ENCODE measurements at regions not wholly inside any gene's neighbourhood (a gene's known extent, or its start where the extent isn't known, plus 50 kb on each side); places are given as distances from the start of the nearest gene placed in this dataset.

DNA sequence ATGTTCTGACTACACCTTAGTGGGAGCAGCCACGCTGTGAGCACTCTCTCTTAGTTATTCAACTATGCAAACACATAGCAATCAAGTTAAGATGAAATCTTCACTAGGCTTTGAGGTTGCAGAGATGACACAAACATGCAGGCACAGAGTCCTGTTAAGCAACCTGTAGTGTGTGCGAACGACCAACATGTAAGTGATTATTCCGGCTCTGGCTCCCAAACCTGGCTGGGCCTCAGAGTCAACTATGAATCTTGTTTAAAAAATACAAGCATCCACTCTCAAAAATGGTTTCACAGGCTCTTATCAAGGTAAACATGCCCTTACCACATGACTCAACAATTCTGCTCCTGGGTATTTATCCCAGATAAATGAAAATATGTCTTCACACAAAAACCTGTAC lies 91.4 kb downstream of the IRS2 start:
- intact Hi-C loops (cut with DNase I), result no loop called here
- Histone ChIP-seq H3K4me1 (no peaks in the 10 kb centered on the region), H3K27me3 (no peaks in the 10 kb centered on the region), H3K9me3 (no peaks in the 10 kb centered on the region), H3K27ac (no peak overlapping the region), H3K4me3 (no peak overlapping the region), H3K36me3 (no peaks in the 10 kb centered on the region)
- no peak for DNase-seq (ENCODE audit: extremely low spot score in 2 of 2)
- TF ChIP-seq, protein P1, sequence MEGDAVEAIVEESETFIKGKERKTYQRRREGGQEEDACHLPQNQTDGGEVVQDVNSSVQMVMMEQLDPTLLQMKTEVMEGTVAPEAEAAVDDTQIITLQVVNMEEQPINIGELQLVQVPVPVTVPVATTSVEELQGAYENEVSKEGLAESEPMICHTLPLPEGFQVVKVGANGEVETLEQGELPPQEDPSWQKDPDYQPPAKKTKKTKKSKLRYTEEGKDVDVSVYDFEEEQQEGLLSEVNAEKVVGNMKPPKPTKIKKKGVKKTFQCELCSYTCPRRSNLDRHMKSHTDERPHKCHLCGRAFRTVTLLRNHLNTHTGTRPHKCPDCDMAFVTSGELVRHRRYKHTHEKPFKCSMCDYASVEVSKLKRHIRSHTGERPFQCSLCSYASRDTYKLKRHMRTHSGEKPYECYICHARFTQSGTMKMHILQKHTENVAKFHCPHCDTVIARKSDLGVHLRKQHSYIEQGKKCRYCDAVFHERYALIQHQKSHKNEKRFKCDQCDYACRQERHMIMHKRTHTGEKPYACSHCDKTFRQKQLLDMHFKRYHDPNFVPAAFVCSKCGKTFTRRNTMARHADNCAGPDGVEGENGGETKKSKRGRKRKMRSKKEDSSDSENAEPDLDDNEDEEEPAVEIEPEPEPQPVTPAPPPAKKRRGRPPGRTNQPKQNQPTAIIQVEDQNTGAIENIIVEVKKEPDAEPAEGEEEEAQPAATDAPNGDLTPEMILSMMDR (IDR thresholded peaks at IDR 0.05), result no peak
- TF ChIP-seq POLR2AphosphoS5 (IDR thresholded peaks at IDR 0.05; ENCODE audit: insufficient read depth in 1 of 2, low read depth in 1 of 2) (no peak), POLR2A (IDR thresholded peaks at IDR 0.05) (no peak)

DNA sequence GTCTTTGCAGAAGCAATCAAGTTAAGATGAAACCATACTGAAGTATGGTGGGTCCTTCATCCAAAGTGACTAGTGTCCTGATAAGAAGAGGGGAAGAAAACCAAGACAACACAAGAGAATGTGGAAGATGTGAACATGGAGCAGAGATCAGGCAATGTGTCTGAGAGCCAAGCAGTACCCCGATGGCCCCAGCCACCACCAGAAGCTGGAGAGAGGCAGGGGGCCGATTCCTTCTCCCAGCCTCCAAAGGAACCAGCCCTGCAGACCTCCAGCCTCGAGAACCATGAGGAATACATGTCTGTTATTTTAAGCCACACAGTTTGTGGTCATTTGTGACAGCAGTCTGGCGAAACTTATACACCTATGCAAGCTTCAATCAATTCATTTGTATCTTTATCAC lies 93.2 kb downstream of the IRS2 start:
- Histone ChIP-seq H3K4me1 (no peaks in the 10 kb centered on the region), H3K27ac (no peak overlapping the region), H3K9me3 (no peaks in the 10 kb centered on the region), H3K4me3 (no peak overlapping the region), H3K27me3 (no peaks in the 10 kb centered on the region), H3K36me3 (no peaks in the 10 kb centered on the region)
- intact Hi-C loops (cut with DNase I), result no loop called here
- no peak for TF ChIP-seq POLR2AphosphoS5 (IDR thresholded peaks at IDR 0.05; ENCODE audit: insufficient read depth in 1 of 2, low read depth in 1 of 2)
- TF ChIP-seq, protein P1 (IDR thresholded peaks at IDR 0.05), result no peak
- no peak for TF ChIP-seq POLR2A (IDR thresholded peaks at IDR 0.05)
- DNase-seq (ENCODE audit: extremely low spot score in 2 of 2), result no peak

DNA sequence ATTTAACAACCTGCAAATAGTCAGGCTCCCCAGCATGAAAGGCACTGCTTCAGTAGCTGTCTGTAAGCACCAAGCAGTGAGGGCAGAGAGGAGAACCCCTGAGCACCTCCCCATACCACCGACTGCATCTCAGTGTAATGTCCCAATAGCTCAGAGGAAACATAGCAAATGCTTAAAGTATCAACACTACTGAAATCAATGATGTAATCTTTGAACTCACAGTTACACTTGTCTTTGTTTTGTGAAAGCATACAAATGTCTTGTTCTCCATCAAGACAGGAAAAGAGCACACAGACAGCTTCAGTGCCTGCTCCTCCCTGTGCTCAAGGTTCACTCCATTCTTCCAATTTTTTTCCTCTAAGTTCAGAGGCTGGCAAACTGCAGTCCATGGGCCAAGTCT lies 94.7 kb downstream of the IRS2 start:
- no peaks in the 10 kb centered on the region for H3K36me3 ChIP-seq
- intact Hi-C loops (cut with DNase I), result no loop called here
- no peaks in the 10 kb centered on the region for H3K27me3 ChIP-seq
- no peaks in the 10 kb centered on the region for H3K4me1 ChIP-seq
- no peak for TF ChIP-seq POLR2A (IDR thresholded peaks at IDR 0.05)
- TF ChIP-seq, protein P1 (IDR thresholded peaks at IDR 0.05), result no peak
- no peak for TF ChIP-seq POLR2AphosphoS5 (IDR thresholded peaks at IDR 0.05; ENCODE audit: insufficient read depth in 1 of 2, low read depth in 1 of 2)
- H3K4me3 ChIP-seq, result no peak overlapping the region
- no peak overlapping the region for H3K27ac ChIP-seq
- no peaks in the 10 kb centered on the region for H3K9me3 ChIP-seq
- no peak for DNase-seq (ENCODE audit: extremely low spot score in 2 of 2)

DNA sequence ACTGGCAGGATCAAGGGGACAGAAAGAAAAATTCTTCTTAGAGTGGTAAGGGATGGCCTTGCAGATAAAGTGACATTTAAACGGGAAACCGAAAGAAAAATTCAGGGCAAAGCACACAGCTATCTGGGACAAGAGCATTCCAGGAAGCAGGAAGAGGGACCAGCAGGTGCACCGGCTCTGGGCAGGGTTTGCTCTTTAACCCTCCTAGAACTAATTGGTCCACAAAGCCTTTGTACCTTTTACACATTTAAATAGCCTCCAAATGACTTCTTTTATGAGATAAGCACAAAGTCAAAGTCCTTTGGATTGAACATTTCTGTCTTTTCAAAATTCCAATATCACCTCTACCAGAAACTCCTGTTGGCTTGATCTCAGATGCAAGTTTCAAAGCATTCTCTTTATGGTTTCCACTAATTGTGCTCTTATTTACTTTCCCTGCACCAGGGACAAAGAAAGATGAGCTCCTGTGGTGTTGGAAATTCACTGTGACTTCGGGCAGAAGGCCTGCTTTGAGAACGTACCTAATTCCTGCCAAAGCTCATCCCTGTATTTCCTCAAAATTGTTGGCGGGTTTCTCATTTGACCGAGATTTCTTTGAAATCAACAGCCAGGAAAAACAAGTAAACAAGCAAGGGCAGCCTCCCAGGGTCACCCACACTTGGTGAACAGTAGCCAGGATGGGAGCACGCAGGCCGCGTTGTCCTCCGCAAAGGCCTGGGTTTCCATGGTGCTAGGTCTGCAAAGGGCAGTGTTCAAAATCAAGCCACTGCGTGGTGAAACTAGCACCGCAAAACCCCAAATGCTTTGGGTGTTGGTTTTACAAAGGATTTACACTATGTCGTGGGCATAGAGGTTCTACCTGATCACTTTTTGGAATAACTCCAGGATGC lies 98.6 kb downstream of the IRS2 start:
- no peaks in the 10 kb centered on the region for H3K4me1 ChIP-seq
- TF ChIP-seq, protein P1 (IDR thresholded peaks at IDR 0.05), result no peak
- no peaks in the 10 kb centered on the region for H3K36me3 ChIP-seq
- no peaks in the 10 kb centered on the region for H3K9me3 ChIP-seq
- no peak for DNase-seq (ENCODE audit: extremely low spot score in 2 of 2)
- no peaks in the 10 kb centered on the region for H3K27me3 ChIP-seq
- no peak overlapping the region for H3K27ac ChIP-seq
- intact Hi-C loops (cut with DNase I), result no loop called here
- no peak overlapping the region for H3K4me3 ChIP-seq

DNA sequence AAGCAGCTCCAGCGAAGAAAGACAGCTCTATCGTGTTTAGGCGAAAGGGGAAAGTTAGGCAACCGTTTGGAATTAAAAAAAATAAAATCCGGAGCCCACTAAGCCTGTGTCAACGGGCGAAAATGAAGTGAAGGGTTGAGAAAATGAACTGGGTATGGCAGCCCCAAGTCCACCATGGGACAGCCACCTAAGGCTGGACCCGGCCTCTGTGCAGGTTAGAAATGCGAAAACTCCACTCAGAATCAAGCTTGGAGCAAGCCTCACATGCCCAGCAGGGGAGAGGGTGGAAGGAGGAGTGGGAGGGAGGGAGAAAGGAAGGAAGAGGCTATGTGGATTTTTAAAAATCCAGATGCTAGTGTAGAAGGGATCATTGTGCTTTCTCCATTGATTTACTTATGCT lies 101.2 kb downstream of the IRS2 start:
- DNase-seq (ENCODE audit: extremely low spot score in 2 of 2), result no peak
- Histone ChIP-seq H3K9me3 (no peaks in the 10 kb centered on the region), H3K27me3 (no peaks in the 10 kb centered on the region), H3K36me3 (no peaks in the 10 kb centered on the region), H3K4me1 (no peaks in the 10 kb centered on the region), H3K4me3 (no peak overlapping the region), H3K27ac (no peak overlapping the region)
- intact Hi-C loops (cut with DNase I), result no loop called here
- TF ChIP-seq POLR2A (IDR thresholded peaks at IDR 0.05) (no peak), POLR2AphosphoS5 (IDR thresholded peaks at IDR 0.05; ENCODE audit: insufficient read depth in 1 of 2, low read depth in 1 of 2) (no peak)
- TF ChIP-seq, protein P1 (IDR thresholded peaks at IDR 0.05), result no peak

Measured in vagina (tissue), 2 donors.